ENCODE measurements at regions not wholly inside any gene's neighbourhood (a gene's known extent, or its start where the extent isn't known, plus 50 kb on each side); places are given as distances from the start of the nearest gene placed in this dataset.
A peak's percentile ranks its signal among the peaks of the same experiment; 100 is the strongest.

DNA sequence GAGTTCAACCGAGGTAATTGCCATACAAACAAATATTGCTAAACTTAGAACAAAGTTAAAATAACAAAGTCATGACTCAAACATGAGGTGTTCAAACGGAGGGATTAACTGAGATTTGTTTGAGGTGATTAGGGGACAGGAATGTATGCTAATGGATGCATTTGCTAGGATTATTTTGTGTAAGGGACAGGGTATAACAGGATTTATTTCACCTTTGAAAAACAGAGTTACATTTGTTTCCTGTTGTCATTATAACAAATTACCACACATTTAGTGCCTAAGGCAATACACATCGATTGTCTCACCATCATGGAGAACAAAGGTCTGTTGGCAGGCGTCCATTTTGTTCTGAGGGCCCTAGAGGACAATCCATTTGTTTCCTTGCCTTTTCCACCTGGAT is 304.3 kb upstream of the CNTNAP5 start:
- H3K9me3 Mint-ChIP-seq (ENCODE audit: unreplicated experiment) = no peaks in the 10 kb centered on the region
- peaks cover 2% of the 10 kb centered on the region for H3K4me1 Mint-ChIP-seq (ENCODE audit: insufficient read depth, unreplicated experiment)
- DNase-seq (ENCODE audit: unreplicated experiment) = peak; percentile 53
- ChIA-PET POLR2A (no interaction called here), CTCF (no interaction called here)
- TF ChIP-seq, protein P1, sequence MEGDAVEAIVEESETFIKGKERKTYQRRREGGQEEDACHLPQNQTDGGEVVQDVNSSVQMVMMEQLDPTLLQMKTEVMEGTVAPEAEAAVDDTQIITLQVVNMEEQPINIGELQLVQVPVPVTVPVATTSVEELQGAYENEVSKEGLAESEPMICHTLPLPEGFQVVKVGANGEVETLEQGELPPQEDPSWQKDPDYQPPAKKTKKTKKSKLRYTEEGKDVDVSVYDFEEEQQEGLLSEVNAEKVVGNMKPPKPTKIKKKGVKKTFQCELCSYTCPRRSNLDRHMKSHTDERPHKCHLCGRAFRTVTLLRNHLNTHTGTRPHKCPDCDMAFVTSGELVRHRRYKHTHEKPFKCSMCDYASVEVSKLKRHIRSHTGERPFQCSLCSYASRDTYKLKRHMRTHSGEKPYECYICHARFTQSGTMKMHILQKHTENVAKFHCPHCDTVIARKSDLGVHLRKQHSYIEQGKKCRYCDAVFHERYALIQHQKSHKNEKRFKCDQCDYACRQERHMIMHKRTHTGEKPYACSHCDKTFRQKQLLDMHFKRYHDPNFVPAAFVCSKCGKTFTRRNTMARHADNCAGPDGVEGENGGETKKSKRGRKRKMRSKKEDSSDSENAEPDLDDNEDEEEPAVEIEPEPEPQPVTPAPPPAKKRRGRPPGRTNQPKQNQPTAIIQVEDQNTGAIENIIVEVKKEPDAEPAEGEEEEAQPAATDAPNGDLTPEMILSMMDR (IDR thresholded peaks at IDR 0.05; ENCODE audit: unreplicated experiment) = no peak
- intact Hi-C loops (cut with micrococcal nuclease) = no loop called here
- no peak overlapping the region for H3K27ac Mint-ChIP-seq (ENCODE audit: low read depth, unreplicated experiment)
- H3K27me3 Mint-ChIP-seq (ENCODE audit: insufficient read depth, unreplicated experiment) = no peaks in the 10 kb centered on the region
- H3K36me3 Mint-ChIP-seq (ENCODE audit: insufficient read depth, unreplicated experiment) = no peaks in the 10 kb centered on the region
- no peak overlapping the region for H3K4me3 Mint-ChIP-seq (ENCODE audit: unreplicated experiment)
- BruUV-seq (replicated peaks) = no TSS peak

DNA sequence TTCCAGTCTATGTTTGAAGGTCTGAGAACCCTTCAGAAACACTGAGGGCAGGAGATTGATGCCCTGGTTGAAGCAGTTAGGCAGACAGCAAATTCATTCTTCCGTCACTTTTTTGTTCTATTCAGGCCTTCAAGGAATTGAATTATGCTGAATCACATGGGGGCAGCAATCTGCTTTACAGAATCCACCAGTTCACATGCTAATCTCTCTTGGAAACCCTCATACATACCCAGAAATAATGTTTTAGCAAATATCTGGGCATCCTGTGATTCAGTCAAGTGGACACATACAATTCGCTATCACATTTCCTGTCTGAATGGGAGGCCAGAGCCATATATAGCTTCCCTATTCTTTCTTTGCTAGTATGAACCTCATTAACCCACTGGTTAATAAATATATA is 301.4 kb upstream of the CNTNAP5 start:
- H3K4me1 Mint-ChIP-seq (ENCODE audit: insufficient read depth, unreplicated experiment) = no peaks in the 10 kb centered on the region
- BruUV-seq (replicated peaks) = no TSS peak
- no peak overlapping the region for H3K27ac Mint-ChIP-seq (ENCODE audit: low read depth, unreplicated experiment)
- H3K4me3 Mint-ChIP-seq (ENCODE audit: unreplicated experiment) = no peak overlapping the region
- intact Hi-C loops (cut with micrococcal nuclease) = no loop called here
- TF ChIP-seq, protein P1 (IDR thresholded peaks at IDR 0.05; ENCODE audit: unreplicated experiment) = no peak
- no peaks in the 10 kb centered on the region for H3K36me3 Mint-ChIP-seq (ENCODE audit: insufficient read depth, unreplicated experiment)
- H3K9me3 Mint-ChIP-seq (ENCODE audit: unreplicated experiment) = no peaks in the 10 kb centered on the region
- ChIA-PET CTCF (no interaction called here), POLR2A (interaction anchor here (0.6 kb wide), 1 partner anchor 14 kb away, joined by 3 read pairs; no protein-coding TSS in a partner anchor)
- no peaks in the 10 kb centered on the region for H3K27me3 Mint-ChIP-seq (ENCODE audit: insufficient read depth, unreplicated experiment)
- no peak for DNase-seq (ENCODE audit: unreplicated experiment)

DNA sequence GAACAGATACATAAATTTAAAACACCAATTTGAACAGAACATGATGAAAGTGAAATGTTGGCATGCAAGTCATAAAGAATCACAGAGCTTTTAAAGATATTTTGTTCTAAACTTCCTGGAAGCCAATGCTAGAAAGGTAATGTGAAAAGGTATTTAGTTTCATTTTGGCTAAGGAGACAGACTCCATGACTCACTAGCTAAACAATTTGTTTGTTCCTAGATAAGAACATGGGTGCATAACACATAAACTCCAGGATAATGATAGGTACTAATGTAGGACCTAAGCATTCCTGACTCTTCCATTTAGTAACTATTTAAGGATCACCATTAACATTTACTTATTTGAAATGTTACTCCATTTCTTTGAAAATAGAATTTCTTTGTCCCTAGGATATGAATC is 292.5 kb upstream of the CNTNAP5 start:
- no TSS peak for BruUV-seq (replicated peaks)
- TF ChIP-seq, protein P1 (IDR thresholded peaks at IDR 0.05; ENCODE audit: unreplicated experiment) = no peak
- no peak overlapping the region for H3K4me3 Mint-ChIP-seq (ENCODE audit: unreplicated experiment)
- H3K4me1 Mint-ChIP-seq (ENCODE audit: insufficient read depth, unreplicated experiment) = no peaks in the 10 kb centered on the region
- ChIA-PET POLR2A (no interaction called here), CTCF (no interaction called here)
- peak; percentile 27 for DNase-seq (ENCODE audit: unreplicated experiment)
- H3K36me3 Mint-ChIP-seq (ENCODE audit: insufficient read depth, unreplicated experiment) = no peaks in the 10 kb centered on the region
- H3K9me3 Mint-ChIP-seq (ENCODE audit: unreplicated experiment) = peaks cover 4% of the 10 kb centered on the region
- intact Hi-C loops (cut with micrococcal nuclease) = no loop called here
- no peaks in the 10 kb centered on the region for H3K27me3 Mint-ChIP-seq (ENCODE audit: insufficient read depth, unreplicated experiment)
- H3K27ac Mint-ChIP-seq (ENCODE audit: low read depth, unreplicated experiment) = no peak overlapping the region

DNA sequence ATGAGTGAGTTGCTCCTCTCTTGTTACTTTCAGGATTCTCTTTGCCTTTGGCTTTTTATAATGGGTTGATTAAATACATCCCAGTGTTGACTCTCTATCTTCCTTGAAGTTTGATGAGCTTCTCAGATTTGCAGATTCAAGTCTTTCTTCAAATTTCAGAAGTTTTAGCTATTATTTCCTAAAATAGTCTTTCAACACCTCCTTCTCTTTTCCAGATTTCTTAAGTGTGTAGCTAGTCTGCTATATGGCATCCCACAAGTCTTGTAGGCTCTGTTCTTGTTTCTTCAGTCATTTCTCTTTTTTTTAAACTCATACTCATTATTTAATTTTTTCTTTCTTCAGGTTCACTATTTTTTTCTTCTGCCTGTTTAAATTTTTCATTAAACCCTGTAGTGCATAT is 287.7 kb upstream of the CNTNAP5 start:
- intact Hi-C loops (cut with micrococcal nuclease) = no loop called here
- CTCF ChIA-PET = no interaction called here
- BruUV-seq (replicated peaks) = no TSS peak
- Mint-ChIP-seq H3K36me3 (ENCODE audit: insufficient read depth, unreplicated experiment) (no peaks in the 10 kb centered on the region), H3K27ac (ENCODE audit: low read depth, unreplicated experiment) (no peak overlapping the region), H3K9me3 (ENCODE audit: unreplicated experiment) (peaks cover 4% of the 10 kb centered on the region), H3K4me1 (ENCODE audit: insufficient read depth, unreplicated experiment) (peaks cover 8% of the 10 kb centered on the region), H3K27me3 (ENCODE audit: insufficient read depth, unreplicated experiment) (no peaks in the 10 kb centered on the region), H3K4me3 (ENCODE audit: unreplicated experiment) (no peak overlapping the region)
- DNase-seq (ENCODE audit: unreplicated experiment) = no peak
- POLR2A ChIA-PET = interaction anchor here (0.7 kb wide), 1 partner anchor 1544 kb away, joined by 3 read pairs; no protein-coding TSS in a partner anchor
- TF ChIP-seq, protein P1 (IDR thresholded peaks at IDR 0.05; ENCODE audit: unreplicated experiment) = no peak

All from MCF 10A (cell line).